Activated T-cell treated with anti-CD3 and anti-CD28 coated beads for 4 hours (primary cell): ENCODE measurements at regions not wholly inside any gene's neighbourhood (a gene's known extent, or its start where the extent isn't known, plus 50 kb on each side); places are given as distances from the start of the nearest gene placed in this dataset.

Experiments
- DNase-seq: peaks from one replicate; pipeline ENCODE4 v3.0.0-alpha.2; 2020

- no peak for DNase-seq
Measured at GRCh38 chr2:573805-574392, 103.3 kb downstream of the TMEM18 start.

GRCh38 chr2:573025-573424 is 104.2 kb downstream of the TMEM18 start:
- no peak for DNase-seq

- DNase-seq, result no peak
Measured at GRCh38 chr2:569681-570080, 107.5 kb downstream of the TMEM18 start.

- DNase-seq, result no peak
Measured at GRCh38 chr2:568639-569235, 108.5 kb downstream of the TMEM18 start.

- DNase-seq, result no peak
Measured at GRCh38 chr2:567865-568638, 109.2 kb downstream of the TMEM18 start.

- DNase-seq, result no peak
Measured at GRCh38 chr2:567496-567864, 109.7 kb downstream of the TMEM18 start.

GRCh38 chr2:566379-567313 is 110.6 kb downstream of the TMEM18 start:
- DNase-seq, result no peak

GRCh38 chr2:564471-565181 is 112.6 kb downstream of the TMEM18 start:
- DNase-seq, result no peak

- no peak for DNase-seq
Measured at GRCh38 chr2:563512-563911, 113.7 kb downstream of the TMEM18 start.

- DNase-seq, result no peak
Measured at GRCh38 chr2:562391-563364, 114.5 kb downstream of the TMEM18 start.

GRCh38 chr2:558879-559278 is 118.3 kb downstream of the TMEM18 start:
- DNase-seq, result no peak

GRCh38 chr2:558302-558642 is 118.9 kb downstream of the TMEM18 start:
- no peak for DNase-seq

GRCh38 chr2:557635-558301 is 119.4 kb downstream of the TMEM18 start:
- no peak for DNase-seq

GRCh38 chr2:556485-556884 is 120.7 kb downstream of the TMEM18 start:
- DNase-seq, result no peak

- no peak for DNase-seq
Measured at GRCh38 chr2:555164-555922, 121.9 kb downstream of the TMEM18 start.

GRCh38 chr2:554444-554843 is 122.8 kb downstream of the TMEM18 start:
- no peak for DNase-seq

GRCh38 chr2:552906-553305 is 124.3 kb downstream of the TMEM18 start:
- DNase-seq, result no peak

GRCh38 chr2:551621-552020 is 125.6 kb downstream of the TMEM18 start:
- no peak for DNase-seq

- no peak for DNase-seq
Measured at GRCh38 chr2:550860-551567, 126.2 kb downstream of the TMEM18 start.
